ENCODE measurements at regions not wholly inside any gene's neighbourhood (a gene's known extent, or its start where the extent isn't known, plus 50 kb on each side); places are given as distances from the start of the nearest gene placed in this dataset.

DNA sequence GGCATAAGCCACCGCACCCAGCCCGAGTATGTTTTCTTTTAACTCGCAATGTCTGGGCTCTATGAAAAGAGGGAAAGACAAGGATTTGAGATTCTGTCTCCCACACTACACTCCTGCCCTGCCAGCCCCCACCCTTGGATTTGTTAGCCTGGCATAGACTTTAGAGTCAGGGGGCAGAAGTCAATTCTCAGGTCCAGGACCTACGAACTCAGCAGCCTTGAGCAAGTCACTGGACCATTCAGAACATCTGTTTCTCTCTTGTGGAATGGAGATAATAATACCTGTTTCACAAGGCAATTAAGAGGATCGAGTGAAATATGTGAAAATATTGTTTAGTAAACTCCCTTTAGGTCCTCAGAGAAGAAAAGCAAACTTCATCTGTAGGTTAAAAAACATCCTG, 66.1 kb upstream of the FUT8 start:
- 71% methylated on average over 5 of the region's 5 CpGs for WGBS
- Histone ChIP-seq H3K9me3 (ENCODE audit: control insufficient read depth in 4 of 4, low read length in 3 of 4) (no peaks in the 10 kb centered on the region), H3K9ac (ENCODE audit: low read depth in 1 of 2, low read length in 2 of 2) (no peak overlapping the region), H3K4me1 (ENCODE audit: control insufficient read depth in 4 of 4, insufficient read depth in 4 of 4, low read length in 3 of 4) (no peaks in the 10 kb centered on the region), H3K27ac (ENCODE audit: low read depth in 1 of 2, low read length in 2 of 2) (no peak overlapping the region), H3K36me3 (ENCODE audit: control insufficient read depth in 4 of 4, insufficient read depth in 3 of 4, low read depth in 1 of 4, low read length in 3 of 4) (no peaks in the 10 kb centered on the region), H3K27me3 (ENCODE audit: control insufficient read depth in 4 of 4, insufficient read depth in 4 of 4, low read length in 3 of 4) (peaks cover 0 to 5% (median 0%) of the 10 kb centered on the region in 4 donors), H3K4me3 (ENCODE audit: low read depth in 1 of 3, low read length in 3 of 3) (no peak overlapping the region)
- no peak for DNase-seq (ENCODE audit: low spot score)
- TF ChIP-seq EGR1 (IDR thresholded peaks at IDR 0.05; ENCODE audit: low read depth in 2 of 2) (no peak), HNF4A (conservative IDR thresholded peaks at IDR 0.05) (no peak), JUND (IDR thresholded peaks at IDR 0.05) (no peak), NR2F2 (IDR thresholded peaks at IDR 0.05) (no peak), RXRA (IDR thresholded peaks at IDR 0.05) (no peak), TAF1 (conservative IDR thresholded peaks at IDR 0.05) (no peak), HNF4G (IDR thresholded peaks at IDR 0.05) (no peak), FOXA1 (IDR thresholded peaks at IDR 0.05) (no peak), SP1 (IDR thresholded peaks at IDR 0.05) (no peak), GABPA (IDR thresholded peaks at IDR 0.05 in 1 of 2, conservative IDR thresholded peaks at IDR 0.05 in 1 of 2) (no peak), FOXA2 (IDR thresholded peaks at IDR 0.05) (no peak), RAD21 (IDR thresholded peaks at IDR 0.05) (no peak)
- TF ChIP-seq, protein P1, sequence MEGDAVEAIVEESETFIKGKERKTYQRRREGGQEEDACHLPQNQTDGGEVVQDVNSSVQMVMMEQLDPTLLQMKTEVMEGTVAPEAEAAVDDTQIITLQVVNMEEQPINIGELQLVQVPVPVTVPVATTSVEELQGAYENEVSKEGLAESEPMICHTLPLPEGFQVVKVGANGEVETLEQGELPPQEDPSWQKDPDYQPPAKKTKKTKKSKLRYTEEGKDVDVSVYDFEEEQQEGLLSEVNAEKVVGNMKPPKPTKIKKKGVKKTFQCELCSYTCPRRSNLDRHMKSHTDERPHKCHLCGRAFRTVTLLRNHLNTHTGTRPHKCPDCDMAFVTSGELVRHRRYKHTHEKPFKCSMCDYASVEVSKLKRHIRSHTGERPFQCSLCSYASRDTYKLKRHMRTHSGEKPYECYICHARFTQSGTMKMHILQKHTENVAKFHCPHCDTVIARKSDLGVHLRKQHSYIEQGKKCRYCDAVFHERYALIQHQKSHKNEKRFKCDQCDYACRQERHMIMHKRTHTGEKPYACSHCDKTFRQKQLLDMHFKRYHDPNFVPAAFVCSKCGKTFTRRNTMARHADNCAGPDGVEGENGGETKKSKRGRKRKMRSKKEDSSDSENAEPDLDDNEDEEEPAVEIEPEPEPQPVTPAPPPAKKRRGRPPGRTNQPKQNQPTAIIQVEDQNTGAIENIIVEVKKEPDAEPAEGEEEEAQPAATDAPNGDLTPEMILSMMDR (IDR thresholded peaks at IDR 0.05; ENCODE audit: low read depth, low read length, missing input control) = no peak
- TF ChIP-seq, protein P2, sequence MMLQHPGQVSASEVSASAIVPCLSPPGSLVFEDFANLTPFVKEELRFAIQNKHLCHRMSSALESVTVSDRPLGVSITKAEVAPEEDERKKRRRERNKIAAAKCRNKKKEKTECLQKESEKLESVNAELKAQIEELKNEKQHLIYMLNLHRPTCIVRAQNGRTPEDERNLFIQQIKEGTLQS (IDR thresholded peaks at IDR 0.05) = no peak
- TF ChIP-seq, protein P3, sequence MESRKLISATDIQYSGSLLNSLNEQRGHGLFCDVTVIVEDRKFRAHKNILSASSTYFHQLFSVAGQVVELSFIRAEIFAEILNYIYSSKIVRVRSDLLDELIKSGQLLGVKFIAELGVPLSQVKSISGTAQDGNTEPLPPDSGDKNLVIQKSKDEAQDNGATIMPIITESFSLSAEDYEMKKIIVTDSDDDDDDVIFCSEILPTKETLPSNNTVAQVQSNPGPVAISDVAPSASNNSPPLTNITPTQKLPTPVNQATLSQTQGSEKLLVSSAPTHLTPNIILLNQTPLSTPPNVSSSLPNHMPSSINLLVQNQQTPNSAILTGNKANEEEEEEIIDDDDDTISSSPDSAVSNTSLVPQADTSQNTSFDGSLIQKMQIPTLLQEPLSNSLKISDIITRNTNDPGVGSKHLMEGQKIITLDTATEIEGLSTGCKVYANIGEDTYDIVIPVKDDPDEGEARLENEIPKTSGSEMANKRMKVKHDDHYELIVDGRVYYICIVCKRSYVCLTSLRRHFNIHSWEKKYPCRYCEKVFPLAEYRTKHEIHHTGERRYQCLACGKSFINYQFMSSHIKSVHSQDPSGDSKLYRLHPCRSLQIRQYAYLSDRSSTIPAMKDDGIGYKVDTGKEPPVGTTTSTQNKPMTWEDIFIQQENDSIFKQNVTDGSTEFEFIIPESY (IDR thresholded peaks at IDR 0.05) = no peak
- TF ChIP-seq, protein P4, sequence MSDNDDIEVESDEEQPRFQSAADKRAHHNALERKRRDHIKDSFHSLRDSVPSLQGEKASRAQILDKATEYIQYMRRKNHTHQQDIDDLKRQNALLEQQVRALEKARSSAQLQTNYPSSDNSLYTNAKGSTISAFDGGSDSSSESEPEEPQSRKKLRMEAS (IDR thresholded peaks at IDR 0.05) = no peak
- TF ChIP-seq, protein P5, sequence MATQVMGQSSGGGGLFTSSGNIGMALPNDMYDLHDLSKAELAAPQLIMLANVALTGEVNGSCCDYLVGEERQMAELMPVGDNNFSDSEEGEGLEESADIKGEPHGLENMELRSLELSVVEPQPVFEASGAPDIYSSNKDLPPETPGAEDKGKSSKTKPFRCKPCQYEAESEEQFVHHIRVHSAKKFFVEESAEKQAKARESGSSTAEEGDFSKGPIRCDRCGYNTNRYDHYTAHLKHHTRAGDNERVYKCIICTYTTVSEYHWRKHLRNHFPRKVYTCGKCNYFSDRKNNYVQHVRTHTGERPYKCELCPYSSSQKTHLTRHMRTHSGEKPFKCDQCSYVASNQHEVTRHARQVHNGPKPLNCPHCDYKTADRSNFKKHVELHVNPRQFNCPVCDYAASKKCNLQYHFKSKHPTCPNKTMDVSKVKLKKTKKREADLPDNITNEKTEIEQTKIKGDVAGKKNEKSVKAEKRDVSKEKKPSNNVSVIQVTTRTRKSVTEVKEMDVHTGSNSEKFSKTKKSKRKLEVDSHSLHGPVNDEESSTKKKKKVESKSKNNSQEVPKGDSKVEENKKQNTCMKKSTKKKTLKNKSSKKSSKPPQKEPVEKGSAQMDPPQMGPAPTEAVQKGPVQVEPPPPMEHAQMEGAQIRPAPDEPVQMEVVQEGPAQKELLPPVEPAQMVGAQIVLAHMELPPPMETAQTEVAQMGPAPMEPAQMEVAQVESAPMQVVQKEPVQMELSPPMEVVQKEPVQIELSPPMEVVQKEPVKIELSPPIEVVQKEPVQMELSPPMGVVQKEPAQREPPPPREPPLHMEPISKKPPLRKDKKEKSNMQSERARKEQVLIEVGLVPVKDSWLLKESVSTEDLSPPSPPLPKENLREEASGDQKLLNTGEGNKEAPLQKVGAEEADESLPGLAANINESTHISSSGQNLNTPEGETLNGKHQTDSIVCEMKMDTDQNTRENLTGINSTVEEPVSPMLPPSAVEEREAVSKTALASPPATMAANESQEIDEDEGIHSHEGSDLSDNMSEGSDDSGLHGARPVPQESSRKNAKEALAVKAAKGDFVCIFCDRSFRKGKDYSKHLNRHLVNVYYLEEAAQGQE (IDR thresholded peaks at IDR 0.05) = no peak

DNA sequence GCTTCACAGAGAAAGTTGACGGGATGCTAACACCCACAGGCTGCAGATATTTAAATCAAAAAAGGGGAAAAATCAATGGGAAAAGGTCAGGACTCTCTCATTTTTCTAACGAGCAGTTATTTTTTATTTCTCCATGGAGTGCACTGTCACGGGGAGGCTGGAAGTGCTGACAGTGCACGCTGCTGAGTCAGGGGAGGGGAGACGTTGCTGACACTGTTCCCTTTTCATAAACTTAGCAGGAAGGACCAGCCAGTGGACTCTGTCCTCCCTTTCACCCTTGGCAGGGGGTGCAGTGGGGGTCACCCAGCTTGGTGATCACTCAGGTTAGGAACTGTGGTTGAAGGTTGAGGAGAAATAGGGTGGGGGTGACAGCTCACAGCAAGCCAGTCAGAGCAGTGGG, 65.6 kb upstream of the FUT8 start:
- WGBS = 33% methylated on average over 5 of the region's 5 CpGs
- Histone ChIP-seq H3K36me3 (ENCODE audit: control insufficient read depth in 4 of 4, insufficient read depth in 3 of 4, low read depth in 1 of 4, low read length in 3 of 4) (no peaks in the 10 kb centered on the region), H3K9ac (ENCODE audit: low read depth in 1 of 2, low read length in 2 of 2) (no peak overlapping the region), H3K4me1 (ENCODE audit: control insufficient read depth in 4 of 4, insufficient read depth in 4 of 4, low read length in 3 of 4) (no peaks in the 10 kb centered on the region), H3K9me3 (ENCODE audit: control insufficient read depth in 4 of 4, low read length in 3 of 4) (no peaks in the 10 kb centered on the region), H3K4me3 (ENCODE audit: low read depth in 1 of 3, low read length in 3 of 3) (no peak overlapping the region), H3K27ac (ENCODE audit: low read depth in 1 of 2, low read length in 2 of 2) (no peak overlapping the region), H3K27me3 (ENCODE audit: control insufficient read depth in 4 of 4, insufficient read depth in 4 of 4, low read length in 3 of 4) (peaks cover 0 to 5% (median 0%) of the 10 kb centered on the region in 4 donors)
- DNase-seq (ENCODE audit: low spot score) = no peak
- TF ChIP-seq SP1 (IDR thresholded peaks at IDR 0.05) = no peak
- TF ChIP-seq RAD21 (IDR thresholded peaks at IDR 0.05) = no peak
- TF ChIP-seq HNF4G (IDR thresholded peaks at IDR 0.05) = no peak
- no peak for TF ChIP-seq RXRA (IDR thresholded peaks at IDR 0.05)
- no peak for TF ChIP-seq FOXA2 (IDR thresholded peaks at IDR 0.05)
- TF ChIP-seq, protein P1 (IDR thresholded peaks at IDR 0.05; ENCODE audit: low read depth, low read length, missing input control) = no peak
- TF ChIP-seq FOXA1 (IDR thresholded peaks at IDR 0.05) = no peak
- TF ChIP-seq HNF4A (conservative IDR thresholded peaks at IDR 0.05) = no peak
- TF ChIP-seq, protein P4 (IDR thresholded peaks at IDR 0.05) = no peak
- TF ChIP-seq, protein P5 (IDR thresholded peaks at IDR 0.05) = no peak
- TF ChIP-seq, protein P2 (IDR thresholded peaks at IDR 0.05) = no peak
